ENCODE measurements at regions not wholly inside any gene's neighbourhood (a gene's known extent, or its start where the extent isn't known, plus 50 kb on each side); places are given as distances from the start of the nearest gene placed in this dataset.

DNA sequence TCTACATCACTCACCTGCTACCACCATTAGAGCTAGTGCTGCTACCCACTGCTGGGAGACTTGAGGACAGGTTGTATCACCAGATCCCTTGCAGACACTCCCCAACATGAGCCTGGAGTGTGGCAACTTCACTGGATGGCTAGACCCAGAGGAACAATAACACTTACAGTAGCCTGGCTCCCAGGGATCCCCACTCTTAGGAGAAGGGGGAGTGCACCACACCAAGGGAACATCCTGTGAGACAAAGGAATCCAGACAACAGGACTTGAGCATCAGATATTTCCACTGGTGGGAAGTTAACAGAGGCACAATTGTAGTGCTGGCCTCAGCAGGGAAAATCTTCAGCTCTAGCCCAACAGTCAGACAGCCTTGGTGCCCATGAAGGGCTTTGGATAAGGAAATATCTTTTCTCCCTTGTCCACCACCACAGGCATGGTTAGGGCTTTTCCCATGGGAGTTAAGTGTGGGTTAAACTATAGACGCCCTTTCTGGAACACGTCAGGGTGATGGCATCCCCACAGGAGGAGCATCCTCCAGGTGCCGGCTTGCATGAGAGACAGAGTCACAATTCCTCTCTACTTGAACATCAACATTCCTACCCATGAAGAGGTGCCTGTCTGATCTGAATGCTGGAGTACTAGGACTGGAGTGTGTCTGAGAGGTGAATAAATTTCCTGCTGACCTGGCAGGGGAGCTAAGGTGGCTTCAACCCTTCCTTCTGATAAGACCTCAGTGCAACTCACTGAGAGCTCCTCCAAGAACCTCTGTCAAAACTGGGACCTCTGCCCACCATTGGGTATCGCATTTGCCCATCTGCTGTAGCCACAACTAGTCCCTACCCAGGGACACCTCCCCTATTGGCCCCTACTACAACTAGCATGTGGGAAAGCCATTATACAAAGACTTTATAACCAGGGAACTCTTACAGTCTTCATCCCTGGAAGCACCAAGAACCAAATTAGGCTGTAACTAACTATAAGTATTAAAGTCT lies 55.4 kb upstream of the SIRPG start:
- H3K4me2 ChIP-seq (ENCODE audit: low read length), result no peak overlapping the region
- H3K9me2 ChIP-seq (ENCODE audit: insufficient read depth, low read length), result no peaks in the 10 kb centered on the region
- DNase-seq (ENCODE audit: low spot score), result no peak
- H3K4me3 ChIP-seq (ENCODE audit: low read depth, low read length, poor library complexity, severe bottlenecking), result no peak overlapping the region
- H3K27ac ChIP-seq (ENCODE audit: low read depth, low read length, poor library complexity, severe bottlenecking), result no peak overlapping the region
- POLR2A ChIA-PET, result no interaction called here
- no peak overlapping the region for H2AFZ ChIP-seq (ENCODE audit: low read length)
- TF ChIP-seq CTCF (conservative IDR thresholded peaks at IDR 0.05; ENCODE audit: low read length), result no peak
- TF ChIP-seq EZH2phosphoT487 (IDR thresholded peaks at IDR 0.05; ENCODE audit: borderline replicate concordance, low read depth, low read length), result no peak
- H3K79me2 ChIP-seq (ENCODE audit: insufficient read depth, low read depth, low read length), result no peaks in the 10 kb centered on the region
- CTCF ChIA-PET (ENCODE audit: unreplicated experiment), result no interaction called here
- intact Hi-C loops (cut with micrococcal nuclease; ENCODE audit: unreplicated experiment), result no loop called here
- no peaks in the 10 kb centered on the region for H3K36me3 ChIP-seq (ENCODE audit: insufficient read depth, low read length)
- no peaks in the 10 kb centered on the region for H3K4me1 ChIP-seq (ENCODE audit: insufficient read depth, low read length, poor library complexity, severe bottlenecking)
- no TSS peak for BruUV-seq (replicated peaks)
- no peaks in the 10 kb centered on the region for H4K20me1 ChIP-seq (ENCODE audit: insufficient read depth, low read length)
- H3K9me3 ChIP-seq (ENCODE audit: low read length), result no peaks in the 10 kb centered on the region

DNA sequence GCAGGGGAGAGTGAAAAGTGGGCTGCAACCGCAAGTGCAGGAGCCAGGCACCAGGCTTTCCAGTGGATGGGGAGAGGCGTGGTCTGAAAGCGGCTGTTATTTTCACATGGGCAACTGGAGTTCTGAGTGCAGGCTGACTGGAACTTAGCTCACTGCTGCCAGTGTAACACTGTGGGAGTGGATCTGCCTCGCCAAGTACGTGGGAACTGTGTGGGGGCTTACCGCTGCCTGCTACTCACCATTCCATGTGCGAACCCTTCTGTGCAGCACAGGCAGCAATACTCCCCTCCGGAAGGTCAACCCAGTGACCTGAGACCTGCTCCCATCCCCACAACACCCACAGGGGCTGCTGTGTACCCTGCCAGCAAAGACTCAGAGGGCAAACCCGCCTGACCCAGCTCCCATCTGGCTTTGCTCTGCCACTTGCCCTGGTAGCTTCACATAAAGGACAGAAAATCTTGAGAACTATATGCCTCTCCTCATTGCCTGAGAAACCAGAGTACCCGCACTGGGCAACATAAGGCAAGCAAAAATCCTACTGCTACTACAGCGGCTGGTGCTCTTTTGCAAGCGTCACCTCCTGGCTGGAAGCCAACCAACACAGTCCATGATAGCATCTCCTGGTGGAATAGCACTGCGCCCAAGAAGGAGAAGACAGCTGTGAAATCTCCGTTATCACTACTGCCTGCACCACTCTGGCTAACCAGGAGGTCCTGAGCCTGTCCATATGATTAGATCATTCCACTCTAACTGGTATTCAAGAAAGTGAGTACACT lies 54.4 kb upstream of the SIRPG start:
- Histone ChIP-seq H3K27ac (ENCODE audit: low read depth, low read length, poor library complexity, severe bottlenecking) (no peak overlapping the region), H3K9me3 (ENCODE audit: low read length) (no peaks in the 10 kb centered on the region), H3K36me3 (ENCODE audit: insufficient read depth, low read length) (no peaks in the 10 kb centered on the region), H3K4me2 (ENCODE audit: low read length) (no peak overlapping the region), H3K9me2 (ENCODE audit: insufficient read depth, low read length) (no peaks in the 10 kb centered on the region), H4K20me1 (ENCODE audit: insufficient read depth, low read length) (no peaks in the 10 kb centered on the region), H2AFZ (ENCODE audit: low read length) (no peak overlapping the region), H3K79me2 (ENCODE audit: insufficient read depth, low read depth, low read length) (no peaks in the 10 kb centered on the region), H3K4me1 (ENCODE audit: insufficient read depth, low read length, poor library complexity, severe bottlenecking) (no peaks in the 10 kb centered on the region), H3K4me3 (ENCODE audit: low read depth, low read length, poor library complexity, severe bottlenecking) (no peak overlapping the region)
- DNase-seq (ENCODE audit: low spot score), result no peak
- POLR2A ChIA-PET, result no interaction called here
- intact Hi-C loops (cut with micrococcal nuclease; ENCODE audit: unreplicated experiment), result no loop called here
- BruUV-seq (replicated peaks), result no TSS peak
- CTCF ChIA-PET (ENCODE audit: unreplicated experiment), result no interaction called here
- no peak for TF ChIP-seq CTCF (conservative IDR thresholded peaks at IDR 0.05; ENCODE audit: low read length)
- no peak for TF ChIP-seq EZH2phosphoT487 (IDR thresholded peaks at IDR 0.05; ENCODE audit: borderline replicate concordance, low read depth, low read length)
